Fibroblast of mammary gland (primary cell): ENCODE measurements at regions not wholly inside any gene's neighbourhood (a gene's known extent, or its start where the extent isn't known, plus 50 kb on each side); places are given as distances from the start of the nearest gene placed in this dataset.
A peak's percentile ranks its signal among the peaks of the same experiment; 100 is the strongest.
"Not testable (repeated sequence)": the region's sequence is repeated elsewhere in the genome, so short reads cannot be mapped to it uniquely, and the experiment has no call there.

Experiments used
- DNase-seq: peaks from one replicate; pipeline ENCODE4 v3.0.0-alpha.2; 2010; ENCODE audit warnings: low read depth
- H3K4me3 ChIP-seq: 2 replicates; pipeline ENCODE4 v1.5.1; 2011; ENCODE audit warnings: low read depth, mild to moderate bottlenecking, low read length, moderate library complexity; ENCODE audit not compliant: control insufficient read depth
- TF ChIP-seq, protein P1 (sequence below): conservative IDR thresholded peaks from 2 replicates; pipeline ENCODE4 v1.5.1; 2011; ENCODE audit warnings: low read depth, low read length, inconsistent platforms; ENCODE audit not compliant: control insufficient read depth, insufficient read depth

DNA sequence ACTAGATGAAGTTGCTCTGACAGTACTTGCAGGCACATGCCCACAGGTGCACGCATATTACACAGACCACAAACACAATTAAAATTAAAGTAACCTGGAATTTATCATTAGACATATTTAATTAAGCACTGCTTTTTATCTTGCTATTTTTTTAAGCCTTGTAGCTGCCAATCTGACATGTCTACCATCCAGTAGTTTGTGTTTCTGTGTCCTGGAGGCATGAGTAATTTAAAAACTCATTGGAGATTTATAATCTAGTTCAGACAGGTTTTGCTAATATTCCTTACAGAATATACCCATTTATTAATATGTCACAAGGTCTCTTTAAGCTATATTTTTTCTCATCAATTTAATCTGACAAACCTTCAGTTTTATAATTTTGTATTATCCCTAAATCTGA is 445.0 kb upstream of the KLF6 start:
- TF ChIP-seq, protein P1, sequence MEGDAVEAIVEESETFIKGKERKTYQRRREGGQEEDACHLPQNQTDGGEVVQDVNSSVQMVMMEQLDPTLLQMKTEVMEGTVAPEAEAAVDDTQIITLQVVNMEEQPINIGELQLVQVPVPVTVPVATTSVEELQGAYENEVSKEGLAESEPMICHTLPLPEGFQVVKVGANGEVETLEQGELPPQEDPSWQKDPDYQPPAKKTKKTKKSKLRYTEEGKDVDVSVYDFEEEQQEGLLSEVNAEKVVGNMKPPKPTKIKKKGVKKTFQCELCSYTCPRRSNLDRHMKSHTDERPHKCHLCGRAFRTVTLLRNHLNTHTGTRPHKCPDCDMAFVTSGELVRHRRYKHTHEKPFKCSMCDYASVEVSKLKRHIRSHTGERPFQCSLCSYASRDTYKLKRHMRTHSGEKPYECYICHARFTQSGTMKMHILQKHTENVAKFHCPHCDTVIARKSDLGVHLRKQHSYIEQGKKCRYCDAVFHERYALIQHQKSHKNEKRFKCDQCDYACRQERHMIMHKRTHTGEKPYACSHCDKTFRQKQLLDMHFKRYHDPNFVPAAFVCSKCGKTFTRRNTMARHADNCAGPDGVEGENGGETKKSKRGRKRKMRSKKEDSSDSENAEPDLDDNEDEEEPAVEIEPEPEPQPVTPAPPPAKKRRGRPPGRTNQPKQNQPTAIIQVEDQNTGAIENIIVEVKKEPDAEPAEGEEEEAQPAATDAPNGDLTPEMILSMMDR: no peak

DNA sequence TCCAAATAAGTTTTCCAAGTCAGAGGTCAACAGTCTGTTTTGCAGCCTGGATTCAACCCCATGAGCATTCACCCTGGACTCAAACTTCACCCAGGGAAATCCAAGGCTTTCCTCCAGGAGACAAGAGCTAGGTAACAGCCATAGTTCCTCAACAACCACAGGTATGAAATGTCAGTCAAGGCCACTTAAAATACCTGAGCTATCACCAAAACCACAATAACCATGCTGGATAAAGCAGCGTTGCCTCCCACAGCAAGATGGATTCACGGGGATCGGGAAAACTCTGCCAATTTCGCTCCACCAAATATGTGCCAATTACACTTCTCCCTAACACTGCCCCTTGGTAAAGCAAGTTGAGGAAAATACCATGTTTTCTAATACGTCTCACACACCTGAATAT is 444.1 kb upstream of the KLF6 start:
- no peak for DNase-seq
- no peak overlapping the region for H3K4me3 ChIP-seq
- TF ChIP-seq, protein P1: no peak

More for the DNA sequence above, 445.0 kb upstream of the KLF6 start:
- no peak for DNase-seq
- no peak overlapping the region for H3K4me3 ChIP-seq

DNA sequence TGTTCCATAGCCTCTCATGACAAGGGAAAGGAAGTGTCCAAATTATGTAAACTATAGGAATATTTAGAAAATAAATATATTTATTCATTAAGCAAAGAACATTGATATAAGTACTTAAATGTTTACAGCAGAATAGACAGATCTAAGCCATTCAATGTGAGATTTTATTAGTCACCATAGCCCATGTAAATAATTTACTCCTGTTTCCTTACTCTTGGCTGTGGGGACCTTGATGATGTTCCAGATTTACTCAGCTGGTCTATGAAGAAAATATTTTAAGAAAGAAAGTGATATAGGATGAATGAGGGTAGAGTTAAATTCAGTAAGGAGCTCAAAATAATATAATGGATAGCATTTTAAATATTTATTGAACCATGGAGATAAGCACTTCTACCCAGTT is 442.6 kb upstream of the KLF6 start:
- TF ChIP-seq, protein P1: no peak
- H3K4me3 ChIP-seq: no peak overlapping the region
- no peak for DNase-seq

DNA sequence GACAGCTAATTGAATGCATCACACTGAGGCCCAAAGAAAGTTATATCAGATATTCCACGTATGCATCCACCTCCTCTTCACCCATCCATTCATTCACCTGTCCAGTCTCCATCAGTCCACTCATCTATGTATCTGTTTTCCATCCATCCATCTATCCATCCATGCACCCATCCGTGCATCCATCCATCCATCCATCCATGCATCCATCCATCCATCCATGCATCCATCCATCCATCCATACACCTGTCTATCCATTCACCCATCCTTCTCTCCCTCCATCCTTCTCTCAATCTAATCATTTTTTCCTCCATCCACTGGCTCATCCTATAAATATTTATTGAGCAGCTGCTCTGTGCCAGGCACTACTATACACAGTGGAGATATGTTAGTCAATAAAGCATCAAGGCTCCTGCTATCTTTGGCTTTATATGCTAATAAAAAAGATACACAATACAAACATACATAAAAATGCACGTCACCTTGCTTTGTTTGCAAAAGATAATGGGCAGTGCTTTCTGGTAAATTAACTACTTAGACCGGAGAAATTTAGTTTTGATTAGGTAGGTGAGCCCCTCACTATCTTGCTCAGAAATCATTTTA is 442.0 kb upstream of the KLF6 start:
- TF ChIP-seq, protein P1: no peak
- DNase-seq: no peak
- H3K4me3 ChIP-seq: no peak overlapping the region

DNA sequence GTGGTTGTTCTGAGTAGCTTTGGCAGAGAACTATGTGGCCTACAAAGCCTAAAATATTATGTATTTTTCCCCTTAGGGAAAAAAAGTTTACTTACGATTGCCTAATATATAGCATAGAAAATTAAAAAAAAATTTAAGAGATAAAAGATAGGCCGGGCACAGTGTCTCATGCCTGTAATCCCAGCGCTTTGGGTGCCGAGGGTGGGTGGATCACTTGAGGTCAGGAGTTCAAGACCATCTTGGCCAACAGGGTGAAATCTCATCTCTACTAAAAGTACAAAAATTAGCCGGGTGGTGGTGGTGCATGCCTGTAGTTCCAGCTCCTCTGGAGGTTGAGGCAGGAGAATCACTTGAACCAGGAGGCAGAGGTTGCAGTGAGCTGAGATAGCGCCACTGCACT is 439.2 kb upstream of the KLF6 start:
- DNase-seq: no peak
- H3K4me3 ChIP-seq: no peak overlapping the region
- TF ChIP-seq, protein P1: no peak

DNA sequence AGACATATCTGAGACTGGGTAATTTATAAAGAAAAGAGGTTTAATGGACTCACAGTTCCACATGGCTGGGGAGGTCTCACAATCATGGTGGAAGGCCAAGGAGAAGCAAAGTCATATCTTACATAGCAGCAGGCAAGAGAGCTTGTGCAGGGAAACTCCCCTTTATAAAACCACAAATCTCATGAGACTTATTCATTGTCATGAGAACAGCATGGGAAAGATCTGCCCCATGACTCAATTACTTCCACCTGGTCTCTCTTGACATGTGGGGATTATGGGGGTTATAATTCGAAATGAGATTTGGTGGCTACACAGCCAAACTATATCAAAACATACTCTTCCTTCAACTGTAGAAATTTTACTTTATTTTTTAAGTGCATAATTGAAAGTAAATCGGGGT is 436.3 kb upstream of the KLF6 start:
- H3K4me3 ChIP-seq: not testable (repeated sequence)
- DNase-seq: peak; percentile 78

DNA sequence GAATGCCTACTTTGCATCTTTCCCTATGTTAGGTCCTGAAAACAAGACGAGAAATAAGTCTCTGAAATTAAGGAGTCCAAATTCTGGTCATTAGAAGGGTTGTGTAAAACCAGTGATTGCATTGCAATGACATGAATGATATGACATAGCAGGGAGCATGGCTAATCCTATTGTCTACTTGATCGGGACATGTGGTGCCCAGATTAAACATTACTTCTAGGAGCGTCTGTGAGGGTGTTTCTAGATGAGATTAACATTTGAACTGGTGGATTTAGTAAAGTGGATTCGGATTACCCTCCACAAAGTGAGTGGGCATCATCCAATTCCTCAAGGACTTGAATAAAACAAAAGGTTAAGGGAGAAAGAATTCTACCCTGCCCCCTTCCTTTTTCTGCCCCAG is 434.9 kb upstream of the KLF6 start:
- TF ChIP-seq, protein P1: no peak
- DNase-seq: no peak

More for the DNA sequence above, 434.9 kb upstream of the KLF6 start:
- H3K4me3 ChIP-seq: no peak overlapping the region
